Muscle layer of colon (tissue), 2 donors: ENCODE measurements at regions not wholly inside any gene's neighbourhood (a gene's known extent, or its start where the extent isn't known, plus 50 kb on each side); places are given as distances from the start of the nearest gene placed in this dataset.
"Not testable (repeated sequence)": the region's sequence is repeated elsewhere in the genome, so short reads cannot be mapped to it uniquely, and the experiment has no call there.

Source experiments
- H3K27ac ChIP-seq: one replicate; pipeline ENCODE4 v1.7.0; 2013; ENCODE audit warnings: low read depth, mild to moderate bottlenecking, low read length, moderate library complexity
- H3K27me3 ChIP-seq, 2 donors: one replicate each; pipeline ENCODE4 v1.7.0; 2013; ENCODE audit warnings: low read length in 2 of 2, mild to moderate bottlenecking in 2 of 2; ENCODE audit not compliant: insufficient read depth in 2 of 2, control insufficient read depth in 1 of 2
- H3K36me3 ChIP-seq: one replicate; pipeline ENCODE4 v1.7.0; 2013; ENCODE audit warnings: mild to moderate bottlenecking, low read length; ENCODE audit not compliant: insufficient read depth
- H3K4me1 ChIP-seq: one replicate; pipeline ENCODE4 v1.7.0; 2013; ENCODE audit warnings: mild to moderate bottlenecking, low read length; ENCODE audit not compliant: insufficient read depth
- H3K4me3 ChIP-seq, 2 donors: one replicate each; pipeline ENCODE4 v1.7.0; 2013; ENCODE audit warnings: low read length in 2 of 2, low read depth in 1 of 2, mild to moderate bottlenecking in 1 of 2, moderate library complexity in 1 of 2
- H3K9ac ChIP-seq: one replicate; pipeline ENCODE4 v1.7.0; 2013; ENCODE audit warnings: low read length
- H3K9me3 ChIP-seq: one replicate; pipeline ENCODE4 v1.7.0; 2013; ENCODE audit warnings: mild to moderate bottlenecking, low read length
- donor health status: abdominal sarcoma.
- donor health status: Adenocarcinoma of cecum.

- Histone ChIP-seq H3K9me3 (no peaks in the 10 kb centered on the region), H3K27me3 (no peaks in the 10 kb centered on the region), H3K27ac (no peak overlapping the region), H3K36me3 (no peaks in the 10 kb centered on the region), H3K4me1 (no peaks in the 10 kb centered on the region), H3K4me3 (no peak overlapping the region), H3K9ac (no peak overlapping the region)
Observed at GRCh38 chr3:171915275-171915674, 72.1 kb downstream of the TMEM212 start.

GRCh38 chr3:171916888-171917287 lies 73.7 kb downstream of the TMEM212 start:
- no peaks in the 10 kb centered on the region for H3K4me1 ChIP-seq
- H3K4me3 ChIP-seq = no peak overlapping the region
- H3K36me3 ChIP-seq = no peaks in the 10 kb centered on the region
- H3K9me3 ChIP-seq = no peaks in the 10 kb centered on the region
- no peak overlapping the region for H3K9ac ChIP-seq
- H3K27ac ChIP-seq = no peak overlapping the region
- no peaks in the 10 kb centered on the region for H3K27me3 ChIP-seq

GRCh38 chr3:171922629-171923028 lies 79.5 kb downstream of the TMEM212 start:
- H3K9ac ChIP-seq, H3K4me3 ChIP-seq, H3K4me1 ChIP-seq, H3K27ac ChIP-seq, H3K27me3 ChIP-seq, H3K9me3 ChIP-seq, H3K36me3 ChIP-seq: not testable (repeated sequence)

- not testable (repeated sequence) for H3K36me3 ChIP-seq, H3K27me3 ChIP-seq, H3K9me3 ChIP-seq, H3K4me3 ChIP-seq, H3K4me1 ChIP-seq, H3K27ac ChIP-seq, H3K9ac ChIP-seq
Observed at GRCh38 chr3:171923668-171924067, 80.5 kb downstream of the TMEM212 start.

- not testable (repeated sequence) for H3K4me1 ChIP-seq, H3K9me3 ChIP-seq, H3K4me3 ChIP-seq, H3K9ac ChIP-seq, H3K27me3 ChIP-seq, H3K27ac ChIP-seq, H3K36me3 ChIP-seq
Observed at GRCh38 chr3:171924864-171925263, 81.7 kb downstream of the TMEM212 start.

GRCh38 chr3:171932153-171932611 lies 89.0 kb downstream of the TMEM212 start:
- Histone ChIP-seq H3K4me3 (no peak overlapping the region), H3K27ac (no peak overlapping the region), H3K27me3 (no peaks in the 10 kb centered on the region), H3K9me3 (no peaks in the 10 kb centered on the region), H3K9ac (no peak overlapping the region), H3K4me1 (no peaks in the 10 kb centered on the region), H3K36me3 (no peaks in the 10 kb centered on the region)

GRCh38 chr3:171933441-171933840 lies 90.3 kb downstream of the TMEM212 start:
- Histone ChIP-seq H3K27me3 (no peaks in the 10 kb centered on the region), H3K9me3 (no peaks in the 10 kb centered on the region), H3K9ac (no peak overlapping the region), H3K4me1 (no peaks in the 10 kb centered on the region), H3K36me3 (no peaks in the 10 kb centered on the region), H3K27ac (no peak overlapping the region), H3K4me3 (no peak overlapping the region)

- Histone ChIP-seq H3K9me3 (no peaks in the 10 kb centered on the region), H3K27me3 (no peaks in the 10 kb centered on the region), H3K4me1 (no peaks in the 10 kb centered on the region), H3K27ac (no peak overlapping the region), H3K9ac (no peak overlapping the region), H3K36me3 (no peaks in the 10 kb centered on the region), H3K4me3 (no peak overlapping the region)
Observed at GRCh38 chr3:171935261-171936123, 92.3 kb downstream of the TMEM212 start.

- Histone ChIP-seq H3K4me1 (no peaks in the 10 kb centered on the region), H3K9ac (no peak overlapping the region), H3K4me3 (no peak overlapping the region), H3K27me3 (no peaks in the 10 kb centered on the region), H3K36me3 (no peaks in the 10 kb centered on the region), H3K9me3 (no peaks in the 10 kb centered on the region), H3K27ac (no peak overlapping the region)
Observed at GRCh38 chr3:171936191-171936841, 93.2 kb downstream of the TMEM212 start.

- Histone ChIP-seq H3K4me3 (no peak overlapping the region), H3K27ac (no peak overlapping the region), H3K9ac (no peak overlapping the region), H3K9me3 (no peaks in the 10 kb centered on the region), H3K36me3 (no peaks in the 10 kb centered on the region), H3K4me1 (peaks cover 4% of the 10 kb centered on the region), H3K27me3 (no peaks in the 10 kb centered on the region)
Observed at GRCh38 chr3:171939578-171939977, 96.4 kb downstream of the TMEM212 start.

GRCh38 chr3:171940151-171940649 lies 97.1 kb downstream of the TMEM212 start:
- Histone ChIP-seq H3K27me3 (no peaks in the 10 kb centered on the region), H3K9me3 (no peaks in the 10 kb centered on the region), H3K9ac (no peak overlapping the region), H3K4me3 (no peak overlapping the region), H3K4me1 (peaks cover 7% of the 10 kb centered on the region), H3K36me3 (no peaks in the 10 kb centered on the region), H3K27ac (no peak overlapping the region)
